Neural cell (in vitro differentiated cells): ENCODE measurements at regions not wholly inside any gene's neighbourhood (a gene's known extent, or its start where the extent isn't known, plus 50 kb on each side); places are given as distances from the start of the nearest gene placed in this dataset.

Source experiments
- EP300 ChIP-seq: fragments of 450-650 bp; conservative IDR thresholded peaks from 2 replicates; pipeline ENCODE4 v1.6.1; 2014; ENCODE audit warnings: antibody characterized with exemption, mild to moderate bottlenecking, moderate library complexity; ENCODE audit not compliant: poor library complexity, severe bottlenecking
- EZH2 ChIP-seq: fragments of 200-600, 300-800 bp; shearing (Covaris generic), sonication (generic); IDR thresholded peaks from 2 replicates; pipeline ENCODE4 v1.6.1; 2014; ENCODE audit warnings: antibody characterized with exemption, low read length, borderline replicate concordance, mild to moderate bottlenecking; ENCODE audit not compliant: insufficient read depth, poor library complexity, severe bottlenecking
- MXI1 ChIP-seq: fragments of 450-650 bp; conservative IDR thresholded peaks from 2 replicates; pipeline ENCODE4 v1.6.1; 2014; ENCODE audit warnings: antibody characterized with exemption, mild to moderate bottlenecking; ENCODE audit not compliant: poor library complexity, severe bottlenecking
- POLR2AphosphoS5 ChIP-seq: IDR thresholded peaks from 2 replicates; pipeline ENCODE4 v1.6.1; 2012
- REST ChIP-seq: IDR thresholded peaks from 2 replicates; pipeline ENCODE4 v1.6.1; 2012; ENCODE audit warnings: borderline replicate concordance
- SMC3 ChIP-seq: fragments of 450-650 bp; conservative IDR thresholded peaks from 2 replicates; pipeline ENCODE4 v1.6.1; 2014; ENCODE audit warnings: antibody characterized with exemption, mild to moderate bottlenecking, moderate library complexity; ENCODE audit not compliant: poor library complexity
- TF ChIP-seq, protein P1 (sequence below): fragments of 450-650 bp; IDR thresholded peaks from 2 replicates; pipeline ENCODE4 v1.5.1; 2014; ENCODE audit warnings: antibody characterized with exemption, mild to moderate bottlenecking, moderate library complexity; ENCODE audit not compliant: poor library complexity, severe bottlenecking

DNA sequence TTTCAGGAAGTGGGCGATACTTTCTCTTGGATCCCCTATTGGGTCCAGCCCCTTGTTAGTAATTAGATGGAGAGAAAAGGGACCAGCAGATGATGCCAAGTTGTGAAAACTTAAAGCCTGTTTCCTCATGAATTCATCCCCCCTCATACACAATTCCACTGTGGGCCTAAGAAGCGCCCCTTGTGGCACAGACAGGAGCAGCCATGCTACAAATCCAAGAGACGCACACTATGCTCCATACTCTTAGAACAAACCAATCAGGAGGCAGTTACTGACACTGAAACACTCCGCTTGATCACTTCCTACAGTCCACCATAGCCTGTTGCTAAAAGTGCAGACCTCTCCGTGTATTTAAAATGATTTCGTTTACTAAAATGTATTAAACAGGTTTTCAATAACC, 111.3 kb upstream of the ARRDC4 start:
- TF ChIP-seq, protein P1, sequence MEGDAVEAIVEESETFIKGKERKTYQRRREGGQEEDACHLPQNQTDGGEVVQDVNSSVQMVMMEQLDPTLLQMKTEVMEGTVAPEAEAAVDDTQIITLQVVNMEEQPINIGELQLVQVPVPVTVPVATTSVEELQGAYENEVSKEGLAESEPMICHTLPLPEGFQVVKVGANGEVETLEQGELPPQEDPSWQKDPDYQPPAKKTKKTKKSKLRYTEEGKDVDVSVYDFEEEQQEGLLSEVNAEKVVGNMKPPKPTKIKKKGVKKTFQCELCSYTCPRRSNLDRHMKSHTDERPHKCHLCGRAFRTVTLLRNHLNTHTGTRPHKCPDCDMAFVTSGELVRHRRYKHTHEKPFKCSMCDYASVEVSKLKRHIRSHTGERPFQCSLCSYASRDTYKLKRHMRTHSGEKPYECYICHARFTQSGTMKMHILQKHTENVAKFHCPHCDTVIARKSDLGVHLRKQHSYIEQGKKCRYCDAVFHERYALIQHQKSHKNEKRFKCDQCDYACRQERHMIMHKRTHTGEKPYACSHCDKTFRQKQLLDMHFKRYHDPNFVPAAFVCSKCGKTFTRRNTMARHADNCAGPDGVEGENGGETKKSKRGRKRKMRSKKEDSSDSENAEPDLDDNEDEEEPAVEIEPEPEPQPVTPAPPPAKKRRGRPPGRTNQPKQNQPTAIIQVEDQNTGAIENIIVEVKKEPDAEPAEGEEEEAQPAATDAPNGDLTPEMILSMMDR: no peak
- TF ChIP-seq REST: no peak
- TF ChIP-seq EZH2: no peak
- TF ChIP-seq SMC3: no peak
- no peak for TF ChIP-seq MXI1
- no peak for TF ChIP-seq POLR2AphosphoS5
- no peak for TF ChIP-seq EP300
